ACHN (cell line): ENCODE measurements at regions not wholly inside any gene's neighbourhood (a gene's known extent, or its start where the extent isn't known, plus 50 kb on each side); places are given as distances from the start of the nearest gene placed in this dataset.

Source experiments
- DNase-seq: peaks from one replicate; pipeline ENCODE4 v3.0.0-alpha.2; 2015
- in situ Hi-C: cut with HindIII; loops from 2 replicates; pipeline ENCODE4 v1.10.0; 2017; ENCODE audit warnings: low sequenced_read_pairs, low pct_ligation_motif_present, low pct_unique_long_range_greater_than_20kb

DNA sequence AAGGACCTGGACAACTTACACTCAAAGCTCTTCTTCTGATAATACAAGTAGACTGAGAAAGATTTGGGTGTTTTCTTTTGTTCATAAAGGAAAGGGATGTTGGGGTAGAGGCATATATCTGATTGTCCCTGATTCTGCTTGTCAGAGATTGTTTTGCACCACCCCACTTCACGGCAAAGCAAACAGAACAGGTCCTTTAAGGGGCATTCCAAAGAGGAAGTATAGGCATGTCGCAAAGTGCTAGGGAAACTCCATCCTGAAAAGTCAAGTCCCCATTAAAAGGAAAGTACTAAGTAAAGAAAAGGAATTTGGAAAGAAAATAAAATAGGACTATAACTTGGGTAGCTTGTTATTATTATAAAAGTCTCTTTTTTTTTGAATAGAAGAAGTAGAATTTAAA, 233.0 kb downstream of the DNAJB9 start:
- in situ Hi-C loops = no loop called here
- DNase-seq = no peak

DNA sequence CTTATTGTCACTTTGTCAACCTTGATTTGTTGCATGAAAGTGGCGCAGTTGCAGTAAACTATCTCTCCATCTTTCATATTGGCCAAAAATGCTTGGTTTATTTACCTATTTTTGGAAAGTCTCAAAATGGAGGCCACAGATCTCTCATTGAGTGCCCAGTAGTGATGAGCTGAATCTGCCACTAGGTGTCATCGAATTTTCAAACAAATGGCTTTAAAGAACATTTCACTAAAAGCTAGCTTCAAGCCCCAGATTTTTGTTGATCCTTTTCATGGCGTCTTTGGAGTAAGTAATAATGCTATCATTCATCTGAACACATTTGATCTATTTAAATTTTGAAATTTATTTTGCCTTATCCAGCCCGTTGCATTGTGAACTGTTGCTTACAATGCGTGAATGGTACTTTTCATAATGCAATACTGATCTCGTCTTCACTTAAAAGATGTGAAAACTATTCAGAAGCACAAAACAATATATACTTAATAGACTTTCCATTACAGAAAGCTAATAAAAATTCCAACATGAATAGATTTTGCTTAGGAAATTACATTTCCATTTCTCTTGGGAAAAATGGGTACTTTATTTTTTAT, 236.2 kb downstream of the DNAJB9 start:
- in situ Hi-C loops = no loop called here
- peak; percentile 55 for DNase-seq

DNA sequence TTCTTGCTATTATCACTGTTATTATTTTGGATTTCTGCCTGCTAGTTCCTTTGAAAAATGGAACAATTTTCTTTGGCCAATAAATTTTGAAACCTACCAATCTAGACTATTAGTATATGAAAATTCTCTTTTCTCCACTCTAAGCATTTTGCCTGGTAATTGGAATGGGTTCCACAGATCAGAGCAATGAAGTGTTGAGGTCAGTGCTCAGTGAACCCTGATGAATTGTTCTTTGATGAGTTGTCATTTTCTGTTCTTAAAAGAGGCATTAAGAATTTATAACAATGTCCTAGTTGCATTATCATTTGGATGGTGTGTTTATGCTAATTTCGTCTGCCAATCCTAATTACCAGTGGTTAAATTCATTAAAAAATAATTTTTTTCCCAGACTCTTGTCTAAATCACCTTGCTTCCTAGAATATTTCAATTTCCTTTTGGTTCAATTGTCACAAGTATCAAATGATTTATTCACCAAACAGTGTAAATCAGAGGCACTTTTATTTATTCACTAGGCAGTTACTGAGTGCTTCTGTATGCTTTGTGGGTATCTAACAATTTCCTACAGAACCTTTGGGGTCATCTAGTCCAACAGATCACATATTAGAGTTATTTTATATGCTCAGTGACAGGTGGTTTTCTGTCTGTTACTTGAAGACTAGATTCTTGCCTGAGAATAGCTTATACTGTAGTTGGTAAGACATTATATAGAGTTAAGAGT, 239.0 kb downstream of the DNAJB9 start:
- in situ Hi-C loops = no loop called here
- DNase-seq = peak; percentile 20

DNA sequence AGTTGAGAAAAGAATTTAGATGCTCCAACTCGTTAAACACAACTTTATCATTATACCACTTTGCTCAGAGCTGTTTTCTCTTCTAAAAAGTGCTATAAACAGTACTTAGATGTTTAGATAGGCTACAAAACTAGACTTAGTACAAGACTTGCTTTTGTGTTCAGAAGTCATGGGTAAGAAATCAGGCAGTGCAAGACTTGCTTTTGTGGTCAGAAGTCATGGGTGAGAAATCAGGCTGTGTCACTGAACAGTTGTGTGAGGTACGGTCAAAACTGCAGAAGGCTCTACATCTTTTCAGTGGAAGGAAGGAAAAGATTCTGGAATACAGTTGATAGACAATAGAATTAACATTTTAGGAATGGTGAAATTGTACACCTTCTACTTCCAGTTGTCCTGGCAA, 239.7 kb downstream of the DNAJB9 start:
- in situ Hi-C loops = no loop called here
- no peak for DNase-seq

DNA sequence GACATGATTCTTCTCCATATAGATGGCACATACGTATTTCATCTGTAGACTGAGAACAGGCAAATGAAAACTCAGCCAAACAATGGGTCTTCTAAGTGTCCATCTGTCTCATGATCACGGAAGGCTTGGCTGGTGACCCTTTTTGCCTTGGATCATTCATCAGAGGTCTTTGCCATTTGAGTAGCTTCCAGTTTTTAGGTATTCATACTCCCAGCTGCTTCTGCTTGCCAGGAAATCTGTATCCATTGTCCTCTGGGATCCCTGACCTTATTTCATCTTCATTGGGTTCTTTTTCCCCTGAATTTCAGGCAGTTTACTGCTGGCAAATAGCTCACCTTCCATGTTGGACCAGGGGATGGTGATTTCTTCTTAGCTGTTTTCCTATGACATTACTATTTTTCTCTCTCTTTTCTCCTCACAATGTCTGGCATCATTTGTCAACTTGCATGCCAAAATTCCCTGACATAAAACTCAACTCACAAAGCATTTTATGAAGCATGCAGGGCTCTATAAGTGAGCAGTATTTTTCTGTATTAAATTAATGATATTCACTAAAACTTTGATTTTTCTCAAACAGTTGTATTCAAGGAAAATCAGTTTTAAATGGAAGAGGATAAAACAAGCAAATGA, 241.2 kb downstream of the DNAJB9 start:
- no peak for DNase-seq
- in situ Hi-C loops = no loop called here

DNA sequence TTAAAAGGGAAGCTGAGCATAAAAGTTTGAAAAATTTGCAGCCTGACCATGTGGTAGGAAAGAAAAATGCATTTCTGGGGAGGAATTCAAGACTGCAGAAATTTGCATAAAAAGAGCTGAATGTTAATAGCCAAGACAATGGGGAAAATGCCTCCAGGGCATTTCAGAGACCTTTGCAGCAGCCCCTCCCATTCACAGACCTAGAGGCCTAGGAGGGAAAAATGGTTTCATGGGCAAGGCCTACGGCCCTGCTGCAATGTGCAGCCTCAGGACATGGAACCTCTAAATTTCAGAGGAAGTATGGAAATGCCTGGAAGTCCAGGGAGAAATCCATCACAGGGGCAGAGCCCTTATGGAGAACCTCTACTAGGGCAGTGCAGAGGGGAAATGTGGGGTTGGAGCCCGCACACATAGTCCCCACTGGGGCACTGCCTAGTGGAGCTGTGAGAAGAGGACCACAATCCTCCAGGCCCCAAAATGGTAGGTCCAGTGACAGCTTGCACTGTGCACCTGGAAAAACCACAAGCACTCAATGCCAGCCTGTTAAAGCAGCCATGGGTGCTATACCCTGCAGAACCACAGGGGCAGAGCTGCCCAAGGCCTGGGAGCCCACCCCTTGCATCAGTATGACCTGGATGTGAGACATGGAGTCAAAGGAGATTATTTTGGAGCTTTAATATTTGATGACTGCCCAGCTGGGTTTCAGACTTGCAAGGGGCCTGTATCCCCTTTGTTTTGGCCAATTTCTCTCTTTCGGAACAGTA, 243.8 kb downstream of the DNAJB9 start:
- no peak for DNase-seq
- in situ Hi-C loops = no loop called here

DNA sequence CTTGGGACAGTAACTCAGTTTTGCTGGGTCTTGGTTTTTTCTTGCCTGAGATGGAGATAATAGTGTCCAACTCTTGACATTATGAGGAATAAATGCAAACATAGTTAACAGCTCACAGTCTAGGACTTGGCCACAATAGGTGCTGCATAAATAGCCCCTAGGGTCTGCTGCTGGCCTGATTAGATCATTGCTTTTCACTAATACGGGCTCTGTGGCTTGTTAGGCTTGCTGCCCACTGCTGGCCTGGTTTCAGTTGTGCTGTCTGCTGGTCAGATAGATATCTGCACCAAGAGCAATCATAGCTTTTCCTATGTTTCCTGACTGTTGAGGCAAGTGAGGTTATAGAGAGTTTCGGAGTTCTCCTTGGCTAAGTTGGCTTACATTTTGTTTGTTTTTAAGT, 246.1 kb downstream of the DNAJB9 start:
- in situ Hi-C loops = no loop called here
- no peak for DNase-seq

DNA sequence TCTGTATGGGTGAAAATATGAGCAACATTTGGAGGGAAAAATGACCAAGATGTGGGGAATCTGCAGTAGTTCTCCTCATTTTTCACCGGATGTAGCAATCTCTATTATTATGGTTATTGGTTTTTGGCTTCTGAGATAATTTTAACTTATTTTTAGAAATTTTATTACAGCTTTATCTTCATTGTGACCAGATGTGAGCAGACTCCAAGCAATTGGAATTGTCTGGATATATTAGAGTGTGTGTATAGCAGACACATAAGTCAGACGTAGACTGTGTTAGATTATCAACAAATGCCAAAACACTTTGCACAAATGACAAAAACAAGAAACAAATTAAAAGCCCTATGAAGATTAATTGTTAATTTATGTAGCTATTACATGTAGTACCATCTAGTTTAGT, 249.1 kb downstream of the DNAJB9 start:
- DNase-seq = no peak
- in situ Hi-C loops = no loop called here

DNA sequence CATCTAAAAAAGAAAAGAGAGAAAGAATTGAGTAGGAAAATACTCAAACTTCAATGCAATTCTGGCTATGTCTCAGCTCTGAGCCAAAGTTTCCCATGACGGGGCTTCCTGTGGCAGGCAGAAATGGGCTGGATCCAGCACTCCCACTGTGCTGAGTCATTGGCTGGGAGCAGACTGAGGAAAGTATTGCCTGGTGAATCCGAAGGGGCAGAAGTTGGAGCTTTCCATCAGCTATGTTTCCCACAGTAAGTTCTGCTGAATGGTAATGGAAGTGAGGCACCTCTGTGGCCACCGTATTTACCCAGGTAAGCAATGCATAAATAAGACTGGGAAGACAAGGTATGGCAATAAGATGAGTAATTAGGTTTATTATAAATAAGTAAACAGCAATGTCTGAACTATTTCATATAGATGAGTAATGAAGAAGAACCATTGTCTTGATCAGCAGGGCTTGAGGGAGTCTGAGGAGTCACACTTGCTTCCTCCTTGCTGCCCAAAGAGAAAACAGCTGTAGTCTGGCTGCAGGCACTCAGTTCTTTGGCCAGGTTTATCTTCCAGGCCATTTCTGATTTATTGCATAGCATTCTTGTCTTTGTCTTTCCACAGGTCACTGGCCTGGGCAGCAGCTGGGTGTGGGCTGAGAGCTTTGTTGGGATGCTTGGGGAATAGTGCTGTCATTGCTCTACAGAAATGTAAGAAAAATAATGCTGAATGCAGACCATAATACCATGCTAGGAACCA, 255.3 kb downstream of the DNAJB9 start:
- DNase-seq = peak; percentile 77
- in situ Hi-C loops = no loop called here

DNA sequence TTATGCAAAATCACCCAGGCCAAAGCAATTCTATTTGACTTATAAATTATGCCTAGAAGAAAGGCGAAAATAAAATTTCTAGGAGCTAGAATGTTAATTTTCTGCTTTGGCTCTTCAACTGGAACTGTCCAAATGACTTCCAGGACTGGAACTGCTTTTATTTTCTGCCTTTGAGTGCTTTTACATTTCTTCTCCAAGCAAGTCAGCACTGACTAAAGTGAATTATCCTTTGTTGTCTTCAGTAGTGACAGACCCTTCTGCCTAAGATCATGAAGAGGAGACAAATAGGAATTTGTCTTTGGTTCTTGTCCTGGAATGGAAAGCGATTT, 255.9 kb downstream of the DNAJB9 start:
- in situ Hi-C loops = no loop called here
- DNase-seq = no peak

DNA sequence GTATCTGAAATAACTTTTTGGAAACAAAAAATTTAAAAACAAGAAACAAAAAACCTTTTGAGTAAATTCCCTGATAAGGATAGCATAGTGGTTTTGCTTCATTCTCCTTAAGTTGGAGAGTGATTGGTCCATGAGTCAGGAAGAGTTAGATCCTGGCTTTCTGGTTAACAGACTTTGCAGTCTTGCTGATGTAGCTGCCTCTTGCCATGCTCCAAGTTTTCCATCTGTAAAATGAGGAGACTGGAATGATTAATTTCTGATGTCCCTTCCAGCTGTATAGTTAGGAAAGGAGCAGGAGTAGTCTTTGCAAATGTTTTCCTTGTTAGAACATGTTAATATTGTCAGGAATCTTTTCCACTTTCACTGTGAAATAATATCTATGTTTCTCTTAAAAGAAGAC, 266.6 kb downstream of the DNAJB9 start:
- no peak for DNase-seq

DNA sequence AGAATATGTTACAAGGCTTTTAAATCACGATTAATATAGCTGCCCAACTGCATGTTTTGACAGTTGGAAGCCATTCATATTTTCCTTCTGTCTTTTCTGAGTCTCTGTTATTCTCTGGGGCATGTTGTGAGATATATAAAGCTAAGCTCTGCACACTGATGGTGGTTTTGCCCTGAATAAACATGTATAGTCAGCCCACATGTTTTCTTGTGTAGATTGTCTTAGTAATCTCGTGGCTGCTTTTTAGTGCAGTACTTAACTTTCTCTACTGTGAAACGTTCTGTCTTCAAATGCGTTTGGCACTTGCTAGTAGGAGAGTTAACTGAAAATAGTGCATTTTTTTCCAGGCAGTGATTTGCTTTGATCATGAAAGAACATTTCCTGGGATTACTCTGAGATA, 268.5 kb downstream of the DNAJB9 start:
- DNase-seq = no peak
- in situ Hi-C loops = no loop called here

More for the DNA sequence above, 266.6 kb downstream of the DNAJB9 start:
- in situ Hi-C loops = no loop called here

DNA sequence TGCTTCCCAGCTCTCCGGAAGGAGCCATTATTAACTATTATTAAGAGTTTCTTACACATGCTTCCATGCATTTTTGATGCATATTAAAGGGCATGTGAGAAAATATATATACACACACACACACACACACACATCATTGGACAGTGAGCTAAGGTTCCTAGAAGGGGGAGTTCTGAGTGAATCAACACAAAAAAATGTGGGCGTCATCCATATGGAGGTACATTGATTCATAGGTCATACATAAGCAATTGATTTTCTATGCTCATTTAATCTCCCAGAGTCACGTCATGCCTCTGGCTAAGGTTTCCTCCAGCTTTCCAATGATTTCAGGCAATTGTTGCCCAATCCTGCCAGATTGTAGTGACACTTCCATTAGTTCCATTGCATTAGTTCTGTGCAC, 269.4 kb downstream of the DNAJB9 start:
- DNase-seq = no peak
- in situ Hi-C loops = no loop called here

DNA sequence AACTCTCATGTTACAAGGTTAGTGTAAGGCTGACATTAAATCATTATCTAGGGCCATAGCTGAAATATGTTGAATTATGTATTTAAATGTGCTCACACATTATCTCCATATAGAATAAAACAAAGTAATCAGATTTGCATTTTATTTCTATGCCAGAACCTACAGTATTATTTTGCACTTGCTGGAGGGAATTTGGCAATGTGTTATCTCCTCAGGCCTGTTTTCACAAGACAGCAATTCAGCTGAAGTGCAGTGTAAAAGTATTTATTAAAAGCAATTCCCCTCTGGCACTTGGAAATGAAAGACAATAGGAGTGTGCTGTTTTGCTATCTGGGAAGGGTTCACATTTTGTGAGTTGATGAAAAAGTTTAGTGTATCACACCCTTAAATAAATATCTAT, 276.3 kb downstream of the DNAJB9 start:
- in situ Hi-C loops = no loop called here
- DNase-seq = no peak

DNA sequence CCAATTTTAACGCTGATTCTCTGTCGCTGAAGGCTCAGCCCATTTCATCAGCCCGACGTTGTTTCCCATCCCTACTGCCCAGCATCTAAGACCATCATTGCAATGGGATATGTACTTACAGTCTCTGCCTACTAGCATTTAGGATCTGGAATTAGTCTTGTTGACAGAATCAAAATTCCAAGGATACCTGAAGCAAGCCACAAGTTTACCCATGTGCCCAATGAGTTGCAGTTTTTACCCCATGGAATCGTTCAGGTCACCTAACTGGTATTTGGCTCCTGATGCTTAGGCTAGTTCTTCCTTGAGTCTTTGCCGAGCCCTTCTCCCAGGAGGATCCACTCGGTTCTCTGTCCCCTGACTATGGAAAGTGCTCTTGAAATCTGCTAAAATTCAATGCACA, 276.8 kb downstream of the DNAJB9 start:
- in situ Hi-C loops = no loop called here
- no peak for DNase-seq

DNA sequence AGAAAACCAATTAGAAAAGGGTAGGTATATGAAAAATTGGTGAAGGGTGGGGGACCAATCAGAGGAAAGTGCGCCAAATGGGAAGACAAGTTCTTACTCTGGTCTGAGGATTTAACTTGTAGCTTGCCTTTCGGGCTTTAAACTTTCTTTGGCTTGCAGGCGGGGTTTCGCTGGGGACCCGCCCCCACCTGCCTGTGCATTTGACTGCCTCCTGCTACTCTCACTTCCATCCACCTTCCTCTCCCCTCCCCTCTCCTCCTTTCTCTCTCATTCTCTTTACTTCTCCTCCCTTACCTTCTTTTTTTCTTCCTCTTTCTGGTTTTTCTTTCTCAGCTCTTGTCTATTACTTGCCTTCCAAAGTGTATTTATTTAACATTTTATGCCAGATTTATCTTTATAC, 278.8 kb downstream of the DNAJB9 start:
- DNase-seq = no peak
- in situ Hi-C loops = no loop called here

DNA sequence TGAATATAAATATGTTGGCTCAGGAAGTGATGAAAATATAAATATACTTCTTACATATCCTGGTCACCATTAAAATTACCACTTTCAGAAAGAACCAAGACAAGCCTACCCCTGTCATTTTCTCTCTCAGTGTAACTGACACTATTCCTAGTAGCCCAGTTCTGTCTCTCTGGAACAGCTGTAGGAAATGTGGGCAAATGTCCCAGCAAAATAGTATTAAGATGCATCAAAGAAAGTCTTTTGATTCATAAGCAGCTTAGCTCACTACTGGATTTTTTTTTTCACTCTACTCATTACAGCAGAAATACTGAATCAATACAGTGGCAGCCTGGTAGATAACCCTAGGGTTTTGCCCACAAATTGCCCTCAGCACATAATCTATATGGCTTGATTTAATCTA, 290.9 kb downstream of the DNAJB9 start:
- in situ Hi-C loops = no loop called here
- no peak for DNase-seq

DNA sequence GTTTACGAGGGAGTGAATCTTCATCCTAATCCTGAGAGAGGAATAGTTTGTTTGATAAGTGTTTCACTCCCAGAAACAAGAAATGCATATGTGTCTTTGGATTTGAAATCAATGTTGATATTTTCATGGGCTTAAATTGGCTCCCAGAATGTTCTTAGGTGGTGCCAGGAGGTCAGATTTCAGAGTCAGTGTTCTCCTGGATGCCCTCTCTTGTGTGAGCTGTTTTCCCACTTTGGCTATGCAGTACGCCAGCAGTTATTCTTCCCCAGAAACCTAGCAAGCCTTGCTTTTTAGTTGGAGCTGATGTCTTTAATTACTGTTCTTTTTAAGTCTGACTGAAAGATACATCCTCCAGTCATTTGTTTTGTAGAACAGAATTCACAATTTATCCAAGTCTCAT, 291.4 kb downstream of the DNAJB9 start:
- DNase-seq = no peak
- in situ Hi-C loops = no loop called here

DNA sequence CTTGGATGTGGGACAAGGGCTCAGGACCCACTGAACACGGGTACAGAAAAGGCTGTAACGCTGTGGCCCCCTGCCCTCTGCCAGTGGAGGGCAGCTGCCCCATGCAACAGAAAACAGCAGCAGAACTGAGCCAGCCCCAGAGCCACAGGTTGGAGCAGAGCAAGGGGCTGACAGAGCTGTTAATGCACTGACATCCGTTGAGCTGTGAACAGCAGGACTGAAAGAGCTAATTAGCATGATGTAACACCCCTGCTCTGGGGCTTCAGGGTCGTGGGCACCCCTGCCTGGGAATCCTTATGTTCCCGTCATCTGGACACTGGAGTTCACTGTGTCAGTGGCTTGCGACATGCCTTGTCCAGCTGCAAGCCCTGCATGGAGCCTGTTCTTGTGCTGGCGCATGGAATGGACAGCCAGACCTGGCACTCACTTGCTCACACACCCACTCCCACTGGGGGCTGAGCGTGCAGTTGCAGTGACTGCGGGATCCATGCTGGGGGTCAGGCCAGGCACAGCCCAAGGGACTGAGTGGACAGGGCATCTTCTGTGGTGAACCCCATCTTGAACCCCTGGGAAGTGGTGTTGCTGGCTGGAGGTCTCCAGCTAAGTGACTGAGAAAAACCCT, 293.7 kb downstream of the DNAJB9 start:
- in situ Hi-C loops = no loop called here
- no peak for DNase-seq
